Lung (tissue), 11 donors: ENCODE measurements at regions not wholly inside any gene's neighbourhood (a gene's known extent, or its start where the extent isn't known, plus 50 kb on each side); places are given as distances from the start of the nearest gene placed in this dataset.

Source experiments
- ATAC-seq: fragments of 200-7000 bp; cut with Tn5 transposase; one replicate; pipeline ENCODE4 v1.9.1; 2020; ENCODE audit warnings: moderate number of reproducible peaks; ENCODE audit not compliant: insufficient read depth, low FRiP score
- DNase-seq, 3 donors: peaks; one replicate each; pipeline ENCODE4 v3.0.0-alpha.2; 2013 to 2017
- H3K27ac ChIP-seq, 2 donors: one replicate each; pipeline ENCODE4 v1.5.1; 2013; ENCODE audit warnings: mild to moderate bottlenecking in 2 of 2, moderate library complexity in 2 of 2, control low read depth in 1 of 2, inconsistent platforms in 1 of 2, low read depth in 1 of 2, low read length in 1 of 2
- H3K27me3 ChIP-seq, 3 donors: one replicate each; pipeline ENCODE4 v1.5.1; 2013; ENCODE audit warnings: low read length in 2 of 3; ENCODE audit not compliant: control insufficient read depth in 3 of 3, insufficient read depth in 3 of 3
- H3K36me3 ChIP-seq, 4 donors: one replicate each; pipeline ENCODE4 v1.5.1; 2013; ENCODE audit warnings: low read length in 4 of 4, mild to moderate bottlenecking in 1 of 4, moderate library complexity in 1 of 4; ENCODE audit not compliant: control insufficient read depth in 4 of 4, insufficient read depth in 4 of 4
- H3K4me1 ChIP-seq, 5 donors: one replicate each; pipeline ENCODE4 v1.5.1; 2013; ENCODE audit warnings: low read length in 5 of 5, mild to moderate bottlenecking in 2 of 5, moderate library complexity in 1 of 5; ENCODE audit not compliant: control insufficient read depth in 5 of 5, insufficient read depth in 5 of 5
- H3K4me3 ChIP-seq: one replicate; pipeline ENCODE4 v1.5.1; 2013; ENCODE audit warnings: mild to moderate bottlenecking, control low read depth, moderate library complexity
- H3K9ac ChIP-seq, 2 donors: one replicate each; pipeline ENCODE4 v1.5.1; 2013; ENCODE audit warnings: low read length in 2 of 2, control low read depth in 1 of 2; ENCODE audit not compliant: insufficient read depth in 1 of 2
- H3K9me3 ChIP-seq, 4 donors: one replicate each; pipeline ENCODE4 v1.5.1; 2013; ENCODE audit warnings: low read length in 3 of 4, mild to moderate bottlenecking in 1 of 4, moderate library complexity in 1 of 4; ENCODE audit not compliant: control insufficient read depth in 4 of 4, insufficient read depth in 3 of 4
- CTCF ChIP-seq: IDR thresholded peaks from 2 replicates; pipeline ENCODE4 v1.5.1; 2012; ENCODE audit warnings: mild to moderate bottlenecking; ENCODE audit errors: control extremely low read depth, extremely low read depth
- WGBS, 2 donors: extraction: QIAGEN DNeasy Blood & Tissue Kit; methylation state at CpG; one replicate each; pipeline ENCODE4 v1.1.7; 2013; 5-methylcytosine and 5-hydroxymethylcytosine counted together
- donor health status: control.
- donor health status: control.
- donor health status: Bipolar disorder and iron deficiency.
- donor health status: healthy.
- donor health status: DM: yes; HTN: yes; CAD: no.

- 70 to 80% methylated on average over 3 of the region's 3 CpGs for WGBS, 2 donors
- H3K27me3 ChIP-seq = no peaks in the 10 kb centered on the region
- ATAC-seq = no peak
- no peak for TF ChIP-seq CTCF
- no peaks in the 10 kb centered on the region for H3K36me3 ChIP-seq
- no peak for DNase-seq
- no peaks in the 10 kb centered on the region for H3K4me1 ChIP-seq
- no peak overlapping the region for H3K9ac ChIP-seq
- H3K4me3 ChIP-seq = no peak overlapping the region
- no peak overlapping the region for H3K27ac ChIP-seq
- H3K9me3 ChIP-seq = peaks cover 0 to 6% (median 0%) of the 10 kb centered on the region in 4 donors
These were observed 556.7 kb upstream of the FSIP2 start for GRCh38 chr2:185181901-185182300.

DNA sequence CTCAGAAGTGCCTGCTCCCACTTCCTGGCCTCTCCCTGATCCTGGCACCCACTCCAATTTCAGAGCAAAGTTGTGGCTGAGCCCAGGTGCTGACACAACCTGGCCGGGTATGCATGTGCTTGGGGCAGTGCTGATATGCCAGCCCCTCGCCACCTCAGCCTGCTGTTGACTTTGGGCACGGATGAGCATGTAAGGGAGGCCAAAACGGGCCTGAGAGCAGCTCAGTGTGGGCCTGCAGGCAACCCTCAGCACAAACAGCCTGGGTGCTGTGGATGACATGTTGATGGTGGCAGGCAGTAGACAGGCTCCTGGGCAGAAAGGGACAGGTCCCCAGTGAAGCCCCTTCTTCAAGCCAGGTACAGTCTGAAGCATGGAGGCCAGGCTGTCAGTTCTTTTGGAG is 553.6 kb upstream of the FSIP2 start:
- DNase-seq (no peak), ATAC-seq (no peak)
- no peak overlapping the region for H3K9ac ChIP-seq
- H3K27ac ChIP-seq = no peak overlapping the region
- H3K36me3 ChIP-seq = no peaks in the 10 kb centered on the region
- no peaks in the 10 kb centered on the region for H3K4me1 ChIP-seq
- H3K4me3 ChIP-seq = no peak overlapping the region
- no peaks in the 10 kb centered on the region for H3K27me3 ChIP-seq
- TF ChIP-seq CTCF = no peak
- H3K9me3 ChIP-seq = peaks cover 0 to 11% (median 0%) of the 10 kb centered on the region in 4 donors
- WGBS, 2 donors = 79 to 85% methylated on average over 4 of the region's 4 CpGs

- ATAC-seq = no peak
- Histone ChIP-seq H3K4me1 (no peaks in the 10 kb centered on the region), H3K9ac (no peak overlapping the region), H3K27me3 (no peaks in the 10 kb centered on the region), H3K27ac (no peak overlapping the region), H3K9me3 (peaks cover 0 to 11% (median 1%) of the 10 kb centered on the region in 4 donors), H3K4me3 (no peak overlapping the region), H3K36me3 (no peaks in the 10 kb centered on the region)
- TF ChIP-seq CTCF = no peak
- WGBS, 2 donors = 84% methylated on average over 3 of the region's 3 CpGs
- no peak for DNase-seq
These were observed 551.2 kb upstream of the FSIP2 start for GRCh38 chr2:185187421-185187820.

DNA sequence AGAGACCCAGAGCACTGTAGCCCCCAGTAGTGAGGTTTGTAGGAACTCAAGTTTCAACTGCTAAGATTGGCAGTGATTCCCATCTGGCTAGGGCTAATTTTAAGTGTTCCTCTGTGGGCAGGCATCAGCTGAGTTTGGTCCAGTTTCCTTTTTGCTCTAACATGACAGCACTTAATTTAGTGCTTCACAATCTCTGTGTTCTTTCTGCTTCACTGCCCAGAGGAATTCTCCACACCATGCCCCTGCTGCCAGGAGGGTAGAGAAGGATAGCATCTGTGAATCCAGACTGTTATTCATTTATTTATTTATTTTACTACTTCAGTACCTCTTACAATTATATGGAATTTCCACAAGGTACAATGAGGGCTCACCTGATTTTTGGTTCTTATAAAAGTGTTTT is 549.9 kb upstream of the FSIP2 start:
- no peak overlapping the region for H3K9ac ChIP-seq
- TF ChIP-seq CTCF = no peak
- no peaks in the 10 kb centered on the region for H3K36me3 ChIP-seq
- H3K9me3 ChIP-seq = peaks cover 0 to 11% (median 1%) of the 10 kb centered on the region in 4 donors
- H3K27ac ChIP-seq = no peak overlapping the region
- H3K4me1 ChIP-seq = no peaks in the 10 kb centered on the region
- no peak overlapping the region for H3K4me3 ChIP-seq
- DNase-seq (no peak), ATAC-seq (no peak)
- no peaks in the 10 kb centered on the region for H3K27me3 ChIP-seq
